ENCODE measurements at regions not wholly inside any gene's neighbourhood (a gene's known extent, or its start where the extent isn't known, plus 50 kb on each side); places are given as distances from the start of the nearest gene placed in this dataset.
"Not testable (repeated sequence)": the region's sequence is repeated elsewhere in the genome, so short reads cannot be mapped to it uniquely, and the experiment has no call there.

DNA sequence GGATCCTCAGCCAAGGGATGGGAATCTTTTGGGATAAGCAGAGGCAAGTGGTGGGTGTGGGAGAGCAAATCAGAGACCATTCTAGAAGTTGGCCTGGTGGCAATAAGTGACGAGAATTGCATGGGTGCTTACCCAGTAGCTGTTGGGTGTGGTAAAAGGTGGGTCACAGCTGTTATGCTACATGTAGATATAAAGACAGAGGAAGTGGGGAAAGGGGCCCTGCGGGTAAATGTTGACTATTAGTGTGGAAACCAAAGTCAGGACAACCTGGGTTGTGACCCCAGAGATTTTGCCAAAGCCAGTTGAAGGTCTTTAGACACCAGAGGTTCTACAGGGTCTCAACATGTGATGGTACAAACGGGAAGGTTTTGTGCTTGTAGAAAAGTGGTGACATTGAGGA is 443.6 kb upstream of the HNRNPA3 start:
- no peak for DNase-seq

DNA sequence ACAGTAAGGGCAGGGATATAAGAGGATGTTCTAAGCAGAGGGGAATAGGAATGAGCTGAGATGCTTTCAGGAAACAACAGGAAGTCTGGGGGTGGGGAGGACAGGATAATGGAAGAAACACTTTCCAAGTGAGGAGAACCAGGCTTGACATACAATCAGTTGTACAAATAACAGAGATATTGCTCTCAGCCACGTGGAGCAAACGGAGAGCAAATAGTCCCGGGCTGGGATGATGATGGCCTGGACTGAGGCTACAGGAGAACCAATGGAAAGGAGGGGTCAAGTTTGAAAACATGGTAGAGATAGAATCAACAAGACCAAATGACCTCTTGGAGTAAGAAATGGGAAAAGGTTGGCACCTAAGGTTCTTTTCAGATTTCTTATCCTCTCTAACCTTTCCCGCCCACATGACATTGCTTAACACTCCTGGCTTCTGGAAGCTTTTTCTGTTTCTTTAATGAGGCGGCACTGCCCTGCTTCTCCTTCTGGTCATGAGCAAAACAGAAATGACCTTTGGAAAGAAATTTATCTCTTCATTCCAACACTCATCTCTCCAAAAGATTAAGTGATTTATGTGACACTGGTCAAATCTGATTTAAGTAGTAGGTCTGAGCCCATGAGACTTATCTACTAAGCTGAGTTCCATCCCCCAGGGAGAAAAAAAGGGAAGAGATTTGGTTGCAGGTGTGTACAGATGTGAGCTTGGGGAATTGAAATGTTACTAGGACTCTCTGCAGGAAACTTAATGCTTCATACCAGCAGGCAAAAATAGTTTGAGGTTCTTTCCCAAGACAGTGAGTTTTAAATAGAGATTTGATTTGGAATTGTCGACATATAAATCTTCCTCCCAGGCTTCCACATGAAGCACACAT is 442.9 kb upstream of the HNRNPA3 start:
- DNase-seq: no peak

DNA sequence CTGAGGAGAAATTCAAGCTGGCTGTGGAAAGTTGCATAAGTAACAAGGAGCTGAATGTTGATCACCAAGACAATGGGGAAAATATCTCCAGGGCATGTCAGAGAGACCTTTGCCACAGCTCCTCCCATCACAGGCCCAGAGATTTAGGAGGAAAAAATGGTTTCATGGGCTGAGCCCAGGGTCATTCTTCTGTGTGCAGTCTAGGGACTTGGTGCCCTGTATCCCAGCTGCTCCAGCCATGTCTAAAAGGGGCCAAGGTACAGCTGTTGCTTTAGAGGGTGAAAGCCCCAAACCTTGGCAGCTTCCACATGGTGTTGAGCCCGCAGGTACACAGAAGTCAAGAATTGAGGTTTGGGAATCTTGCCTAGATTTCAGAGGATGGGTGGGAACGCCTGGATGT is 439.8 kb upstream of the HNRNPA3 start:
- no peak for DNase-seq

- peak; percentile 45 for DNase-seq
Observed at GRCh38 chr2:176774766-176775451, 437.7 kb upstream of the HNRNPA3 start.

- DNase-seq: no peak
Observed at GRCh38 chr2:176777262-176777661, 435.3 kb upstream of the HNRNPA3 start.

- no peak for DNase-seq
Observed at GRCh38 chr2:176779917-176780316, 432.7 kb upstream of the HNRNPA3 start.

GRCh38 chr2:176780348-176780747 is 432.2 kb upstream of the HNRNPA3 start:
- DNase-seq: no peak

GRCh38 chr2:176781570-176782217 is 430.9 kb upstream of the HNRNPA3 start:
- DNase-seq: no peak

- DNase-seq: no peak
Observed at GRCh38 chr2:176784633-176785200, 427.9 kb upstream of the HNRNPA3 start.

- no peak for DNase-seq
Observed at GRCh38 chr2:176789751-176790150, 422.8 kb upstream of the HNRNPA3 start.

DNA sequence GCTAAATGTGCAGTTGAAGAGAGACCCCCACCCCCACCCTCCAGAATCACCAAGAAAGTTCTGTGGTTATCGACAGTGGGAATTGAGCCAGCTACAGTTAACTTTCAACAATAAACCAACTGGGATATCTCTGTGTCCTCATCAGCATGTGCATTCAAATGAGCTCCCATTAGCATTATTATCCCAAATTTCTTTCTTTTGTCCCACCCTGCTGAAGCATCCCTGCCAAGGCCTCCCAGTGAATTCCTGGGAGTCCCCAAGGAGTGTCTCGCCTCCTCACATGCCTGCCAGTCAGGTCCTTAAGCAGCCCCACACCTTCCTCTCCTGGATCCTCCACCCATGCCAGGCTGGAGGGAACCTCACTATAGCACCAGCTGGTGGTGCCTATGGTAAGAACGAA is 422.1 kb upstream of the HNRNPA3 start:
- no peak for DNase-seq

GRCh38 chr2:176793792-176794191 is 418.8 kb upstream of the HNRNPA3 start:
- DNase-seq: no peak

GRCh38 chr2:176794392-176794791 is 418.2 kb upstream of the HNRNPA3 start:
- DNase-seq: no peak

DNA sequence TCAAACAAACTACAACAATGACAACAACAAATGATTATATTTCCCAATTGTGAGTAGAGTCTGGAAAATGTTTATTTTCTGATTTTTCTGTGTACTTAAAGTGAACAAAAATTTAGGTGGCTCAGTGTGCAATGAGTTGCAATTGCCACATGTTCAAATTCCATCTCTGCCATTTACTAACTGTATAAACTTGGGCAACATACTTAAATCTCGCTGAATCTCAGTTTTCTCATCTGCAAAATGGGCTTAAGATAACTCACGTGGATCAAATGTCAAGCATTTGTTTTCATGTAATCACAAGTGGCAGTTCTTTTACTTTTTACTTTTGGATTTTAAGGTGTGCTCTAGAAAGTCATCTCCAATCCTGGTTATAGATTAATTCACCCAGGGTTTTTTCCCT is 416.8 kb upstream of the HNRNPA3 start:
- no peak for DNase-seq

DNA sequence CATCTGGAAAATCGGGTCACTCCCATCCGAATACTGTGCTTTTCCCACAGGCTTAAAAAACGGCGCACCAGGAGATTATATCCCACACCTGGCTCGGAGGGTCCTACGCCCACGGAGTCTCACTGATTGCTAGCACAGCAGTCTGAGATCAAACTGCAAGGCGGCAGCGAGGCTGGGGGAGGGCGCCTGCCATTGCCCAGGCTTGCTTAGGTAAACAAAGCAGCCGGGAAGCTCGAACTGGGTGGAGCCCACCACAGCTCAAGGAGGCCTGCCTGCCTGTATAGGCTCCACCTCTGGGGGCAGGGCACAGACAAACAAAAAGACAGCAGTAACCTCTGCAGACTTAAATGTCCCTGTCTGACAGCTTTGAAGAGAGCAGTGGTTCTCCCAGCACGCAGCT is 415.9 kb upstream of the HNRNPA3 start:
- DNase-seq: not testable (repeated sequence)

DNA sequence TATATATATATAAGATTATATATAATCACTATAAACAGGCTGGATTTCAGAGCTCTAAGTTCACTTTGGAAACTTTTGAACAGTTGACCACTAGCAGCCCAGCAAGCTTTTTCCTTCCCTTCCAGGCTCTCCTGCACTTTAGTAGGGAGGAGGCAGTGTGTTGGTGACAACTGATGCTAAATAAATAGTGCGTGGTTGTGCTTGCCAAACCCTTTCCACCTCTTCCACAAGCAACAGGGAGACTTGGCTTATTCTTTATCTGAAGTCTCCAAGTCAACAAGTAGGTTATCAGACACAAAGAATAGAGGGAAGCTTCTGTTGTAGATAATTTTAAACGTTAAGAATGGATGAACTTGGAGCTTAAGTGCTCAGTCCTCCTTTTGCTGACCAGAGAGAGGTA is 408.2 kb upstream of the HNRNPA3 start:
- no peak for DNase-seq

GRCh38 chr2:176805345-176805744 is 407.2 kb upstream of the HNRNPA3 start:
- no peak for DNase-seq

DNA sequence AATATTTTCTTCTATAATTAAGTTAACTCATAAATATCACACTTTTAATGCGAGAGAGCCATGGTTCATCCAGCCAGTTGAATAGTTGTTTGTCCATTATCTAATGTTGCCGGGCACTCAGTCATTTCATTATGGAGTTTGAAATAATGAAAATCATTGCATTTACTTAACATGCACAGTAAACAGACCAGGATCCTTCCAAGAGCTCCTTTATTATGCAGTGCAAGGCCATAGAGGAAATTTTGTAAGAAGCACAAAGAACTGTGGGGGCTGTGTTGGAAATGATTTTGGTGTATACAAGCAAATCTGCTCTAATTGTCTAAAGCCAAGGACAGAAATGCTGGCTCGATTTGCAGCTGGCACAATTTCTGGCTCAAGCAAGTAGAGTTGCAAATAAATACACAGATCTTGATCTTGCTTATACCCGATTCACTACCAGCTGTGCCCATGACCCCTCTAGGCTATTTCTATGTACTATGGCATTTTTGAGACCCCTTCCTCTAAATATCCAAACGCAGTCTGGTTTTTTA is 400.3 kb upstream of the HNRNPA3 start:
- DNase-seq: peak; percentile 57

DNA sequence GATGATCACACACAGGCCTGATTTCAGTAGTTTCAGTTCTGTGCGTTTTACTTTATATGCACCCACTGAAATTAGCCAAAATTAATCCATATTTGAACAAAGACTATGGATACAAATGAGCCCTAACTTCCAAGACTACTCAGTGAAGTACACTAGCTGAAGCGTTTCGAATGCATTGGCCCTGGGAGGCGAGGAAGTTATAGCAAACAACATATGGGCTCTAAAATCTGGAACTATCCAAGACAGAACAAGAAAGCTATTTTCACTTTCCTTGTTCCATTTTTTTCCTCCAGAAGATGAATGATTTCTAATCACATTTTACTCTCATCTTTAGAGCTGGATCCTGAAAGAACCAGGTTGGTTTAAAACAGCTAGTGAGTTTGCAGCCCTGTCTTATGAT is 399.4 kb upstream of the HNRNPA3 start:
- DNase-seq: peak; percentile 32

DNA sequence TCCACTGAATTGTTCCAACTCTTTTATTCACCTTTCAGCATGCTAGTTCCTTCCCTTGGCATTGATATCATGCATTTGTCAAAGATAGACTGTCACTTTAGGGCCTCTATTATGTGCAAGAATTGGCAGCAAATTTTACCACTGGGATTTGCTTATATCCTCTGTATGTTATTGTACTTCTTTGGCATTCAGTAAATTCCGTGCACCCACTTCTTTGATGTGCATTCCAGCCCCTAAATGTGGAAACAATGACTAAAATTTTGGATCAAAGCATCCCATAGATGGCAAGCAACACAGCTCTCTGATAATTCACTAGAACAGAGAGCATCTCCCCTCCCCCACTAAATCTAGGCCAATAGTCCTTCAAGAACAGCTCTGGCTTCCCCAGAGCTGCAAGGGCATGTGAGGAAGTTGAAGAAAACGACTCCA is 399.0 kb upstream of the HNRNPA3 start:
- peak; percentile 28 for DNase-seq

- peak; percentile 17 for DNase-seq
Observed at GRCh38 chr2:176814274-176814673, 398.3 kb upstream of the HNRNPA3 start.

DNA sequence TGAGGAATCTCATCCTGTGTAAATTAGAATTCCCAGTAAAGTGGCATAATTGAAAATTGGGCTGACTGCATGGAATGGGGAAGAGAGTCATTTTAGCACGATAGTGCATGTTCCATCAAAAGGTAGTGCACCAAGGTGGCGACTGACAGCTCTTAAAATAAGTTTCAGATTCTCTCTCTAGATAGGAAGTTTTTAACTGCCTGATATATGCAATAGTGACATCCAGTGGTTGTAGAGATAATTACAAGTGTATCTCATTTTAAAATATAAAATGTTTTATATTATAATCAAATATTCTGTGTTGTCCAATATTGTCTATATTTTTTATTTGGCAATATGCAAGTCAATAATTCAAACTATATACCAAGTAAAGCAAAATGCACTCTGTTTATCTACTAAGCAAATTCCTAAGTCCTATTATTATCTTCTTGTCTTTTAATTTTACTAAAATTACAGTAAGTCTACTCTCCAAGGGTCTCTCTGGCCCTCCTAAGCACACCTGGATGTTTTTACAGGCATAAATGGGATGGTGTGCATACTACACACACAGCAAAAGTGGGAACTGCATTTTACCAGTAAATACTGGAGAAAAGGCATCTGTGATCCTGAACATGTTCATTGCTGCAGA is 397.7 kb upstream of the HNRNPA3 start:
- peak; percentile 47 for DNase-seq
